GM19240 (cell line): ENCODE measurements at regions not wholly inside any gene's neighbourhood (a gene's known extent, or its start where the extent isn't known, plus 50 kb on each side); places are given as distances from the start of the nearest gene placed in this dataset.

Experiments used
- DNase-seq: peaks from one replicate; pipeline ENCODE4 v3.0.0; 2011; ENCODE audit warnings: low spot score; ENCODE audit not compliant: insufficient read length

- no peak for DNase-seq
Observed at GRCh38 chr11:110019675-110020074, 73.5 kb upstream of the ZC3H12C start.

GRCh38 chr11:110022548-110022947 is 70.6 kb upstream of the ZC3H12C start:
- DNase-seq: no peak

- no peak for DNase-seq
Observed at GRCh38 chr11:110023711-110024110, 69.5 kb upstream of the ZC3H12C start.

- DNase-seq: peak; percentile 48
Observed at GRCh38 chr11:110026858-110027626, 66.2 kb upstream of the ZC3H12C start.

GRCh38 chr11:110027627-110028371 is 65.4 kb upstream of the ZC3H12C start:
- no peak for DNase-seq

GRCh38 chr11:110028921-110029320 is 64.3 kb upstream of the ZC3H12C start:
- no peak for DNase-seq

GRCh38 chr11:110029714-110030113 is 63.5 kb upstream of the ZC3H12C start:
- no peak for DNase-seq

GRCh38 chr11:110031171-110031570 is 62.0 kb upstream of the ZC3H12C start:
- DNase-seq: no peak

- DNase-seq: no peak
Observed at GRCh38 chr11:110032259-110032658, 60.9 kb upstream of the ZC3H12C start.

- DNase-seq: no peak
Observed at GRCh38 chr11:110032957-110033570, 60.1 kb upstream of the ZC3H12C start.

GRCh38 chr11:110034806-110035205 is 58.4 kb upstream of the ZC3H12C start:
- no peak for DNase-seq

GRCh38 chr11:110035357-110035756 is 57.8 kb upstream of the ZC3H12C start:
- DNase-seq: no peak

GRCh38 chr11:110038201-110038600 is 55.0 kb upstream of the ZC3H12C start:
- DNase-seq: no peak
